ENCODE measurements at regions not wholly inside any gene's neighbourhood (a gene's known extent, or its start where the extent isn't known, plus 50 kb on each side); places are given as distances from the start of the nearest gene placed in this dataset.

DNA sequence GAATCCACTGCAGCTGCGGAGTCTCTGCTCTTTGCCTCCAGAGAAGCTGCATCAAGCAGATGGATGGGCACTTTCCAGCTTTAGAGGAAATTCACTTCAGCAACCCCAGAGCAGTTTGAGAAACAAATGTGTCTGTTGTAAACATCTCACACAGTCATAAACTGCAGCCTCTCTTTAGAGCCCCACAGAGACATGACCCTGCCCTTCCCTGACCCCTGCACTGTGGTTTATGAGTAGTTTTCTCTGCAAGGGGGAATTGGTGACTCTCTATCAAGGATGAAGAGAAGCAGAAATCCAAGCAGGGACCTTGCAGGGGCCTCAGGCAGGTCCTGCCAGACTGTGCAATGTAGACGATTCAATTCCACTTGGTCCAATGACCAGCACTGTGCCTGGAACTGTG lies 160.2 kb downstream of the SH2D4B start:
- H3K9me3 ChIP-seq (ENCODE audit: low read length): no peaks in the 10 kb centered on the region
- no peak overlapping the region for H3K4me2 ChIP-seq (ENCODE audit: low read depth, low read length)
- in situ Hi-C loops (cut with HindIII; ENCODE audit: extremely low pct_ligation_motif_present, low pct_unique_long_range_greater_than_20kb) (no loop called here), intact Hi-C loops (cut with micrococcal nuclease; ENCODE audit: unreplicated experiment) (loop anchor here (5.0 kb wide), 1 partner anchor 36 kb away; no protein-coding TSS in a partner anchor)
- ATAC-seq: no peak
- H3K79me2 ChIP-seq (ENCODE audit: insufficient read depth, low read length): no peaks in the 10 kb centered on the region
- H3K9ac ChIP-seq (ENCODE audit: insufficient read depth, low read depth, low read length): no peak overlapping the region
- TF ChIP-seq KMT2B (CRISPR knock-in tag; IDR thresholded peaks at IDR 0.05): no peak
- TF ChIP-seq SOX13 (IDR thresholded peaks at IDR 0.05): no peak
- no peak for TF ChIP-seq SOX13 (CRISPR knock-in tag; conservative IDR thresholded peaks at IDR 0.05 in 1 of 2, IDR thresholded peaks at IDR 0.05 in 1 of 2)
- no peak for TF ChIP-seq ZKSCAN5 (CRISPR knock-in tag; IDR thresholded peaks at IDR 0.05)
- TF ChIP-seq IRX3 (CRISPR knock-in tag; IDR thresholded peaks at IDR 0.05; ENCODE audit: borderline replicate concordance, low read depth): no peak
- no peak for TF ChIP-seq MIER3 (CRISPR knock-in tag; IDR thresholded peaks at IDR 0.05; ENCODE audit: borderline replicate concordance)
- TF ChIP-seq FOXP1 (IDR thresholded peaks at IDR 0.05): no peak
- TF ChIP-seq FOXP1 (CRISPR knock-in tag; IDR thresholded peaks at IDR 0.05): no peak
- no peak for TF ChIP-seq JUN (CRISPR knock-in tag; IDR thresholded peaks at IDR 0.05)
- TF ChIP-seq ZNF33B (CRISPR knock-in tag; IDR thresholded peaks at IDR 0.05): no peak
- TF ChIP-seq ZNF639 (CRISPR knock-in tag; conservative IDR thresholded peaks at IDR 0.05): no peak
- no peak for TF ChIP-seq HNF4G (IDR thresholded peaks at IDR 0.05; ENCODE audit: borderline replicate concordance, low read depth, low read length)
- TF ChIP-seq HNF4G (CRISPR knock-in tag; IDR thresholded peaks at IDR 0.05; ENCODE audit: borderline replicate concordance, low read depth): no peak
- no peak for TF ChIP-seq BATF2 (CRISPR knock-in tag; IDR thresholded peaks at IDR 0.05)
- no peak for TF ChIP-seq TEAD2 (CRISPR knock-in tag; IDR thresholded peaks at IDR 0.05)
- no peak for TF ChIP-seq SKI (IDR thresholded peaks at IDR 0.05; ENCODE audit: partially characterized antibody)
- TF ChIP-seq MLLT10 (CRISPR knock-in tag; IDR thresholded peaks at IDR 0.05): no peak
- TF ChIP-seq ZNF780A (CRISPR knock-in tag; IDR thresholded peaks at IDR 0.05): no peak
- TF ChIP-seq ZNF563 (CRISPR knock-in tag; IDR thresholded peaks at IDR 0.05): no peak
- TF ChIP-seq, protein P1, sequence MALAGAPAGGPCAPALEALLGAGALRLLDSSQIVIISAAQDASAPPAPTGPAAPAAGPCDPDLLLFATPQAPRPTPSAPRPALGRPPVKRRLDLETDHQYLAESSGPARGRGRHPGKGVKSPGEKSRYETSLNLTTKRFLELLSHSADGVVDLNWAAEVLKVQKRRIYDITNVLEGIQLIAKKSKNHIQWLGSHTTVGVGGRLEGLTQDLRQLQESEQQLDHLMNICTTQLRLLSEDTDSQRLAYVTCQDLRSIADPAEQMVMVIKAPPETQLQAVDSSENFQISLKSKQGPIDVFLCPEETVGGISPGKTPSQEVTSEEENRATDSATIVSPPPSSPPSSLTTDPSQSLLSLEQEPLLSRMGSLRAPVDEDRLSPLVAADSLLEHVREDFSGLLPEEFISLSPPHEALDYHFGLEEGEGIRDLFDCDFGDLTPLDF (CRISPR knock-in tag; IDR thresholded peaks at IDR 0.05): no peak
- TF ChIP-seq ZNF12 (CRISPR knock-in tag; IDR thresholded peaks at IDR 0.05): no peak
- TF ChIP-seq KAT8 (CRISPR knock-in tag; IDR thresholded peaks at IDR 0.05): no peak
- TF ChIP-seq MXD4 (CRISPR knock-in tag; IDR thresholded peaks at IDR 0.05): no peak
- ChIA-PET CTCF (ENCODE audit: low intra/inter-chr PET ratio, low total read pairs) (interaction anchor here (2.7 kb wide), 1 partner anchor 226 kb away, joined by 22 read pairs; no protein-coding TSS in a partner anchor), POLR2A (no interaction called here)
- no peaks in the 10 kb centered on the region for H3K36me3 ChIP-seq (replicated peaks in 1 of 2; ENCODE audit: control insufficient read depth in 1 of 2, insufficient read depth in 2 of 2, low read length in 2 of 2)
- H3K4me1 ChIP-seq (ENCODE audit: insufficient read depth, low read length): no peaks in the 10 kb centered on the region
- FAIRE-seq: no peak
- H2AFZ ChIP-seq (ENCODE audit: low read length): no peak overlapping the region
- no TSS peak for BruUV-seq (replicated peaks)
- H3K27me3 ChIP-seq (ENCODE audit: control insufficient read depth in 1 of 2, insufficient read depth in 2 of 2, low read length in 2 of 2): no peaks in the 10 kb centered on the region; a peak in 1 of 5 replicates
- no peak for DNase-seq (ENCODE audit: low spot score)
- H3K27ac ChIP-seq (ENCODE audit: extremely low read length, insufficient read depth, low read length): no peak overlapping the region
- no peak overlapping the region for H3K4me3 ChIP-seq (replicated peaks in 1 of 3; ENCODE audit: insufficient read depth in 1 of 3, low read depth in 2 of 3, low read length in 3 of 3)
- H4K20me1 ChIP-seq (ENCODE audit: insufficient read depth, low read length): no peaks in the 10 kb centered on the region
- WGBS (ENCODE audit: low lambda C conversion rate): 22% methylated on average over 2 of the region's 2 CpGs

All from HepG2 (cell line).